DND-41 (cell line): ENCODE measurements at regions not wholly inside any gene's neighbourhood (a gene's known extent, or its start where the extent isn't known, plus 50 kb on each side); places are given as distances from the start of the nearest gene placed in this dataset.

Experiments
- EZH2 ChIP-seq: IDR thresholded peaks from 3 replicates; pipeline ENCODE4 v1.6.1; 2012; ENCODE audit warnings: borderline replicate concordance, low read depth, mild to moderate bottlenecking, moderate library complexity, low read length, inconsistent platforms; ENCODE audit not compliant: severe bottlenecking
- TF ChIP-seq, protein P1 (sequence below): IDR thresholded peaks from 2 replicates; pipeline ENCODE4 v1.5.1; 2012; ENCODE audit warnings: borderline replicate concordance, low read length, moderate library complexity, mild to moderate bottlenecking; ENCODE audit not compliant: poor library complexity, severe bottlenecking; ENCODE audit errors: extremely low read depth

DNA sequence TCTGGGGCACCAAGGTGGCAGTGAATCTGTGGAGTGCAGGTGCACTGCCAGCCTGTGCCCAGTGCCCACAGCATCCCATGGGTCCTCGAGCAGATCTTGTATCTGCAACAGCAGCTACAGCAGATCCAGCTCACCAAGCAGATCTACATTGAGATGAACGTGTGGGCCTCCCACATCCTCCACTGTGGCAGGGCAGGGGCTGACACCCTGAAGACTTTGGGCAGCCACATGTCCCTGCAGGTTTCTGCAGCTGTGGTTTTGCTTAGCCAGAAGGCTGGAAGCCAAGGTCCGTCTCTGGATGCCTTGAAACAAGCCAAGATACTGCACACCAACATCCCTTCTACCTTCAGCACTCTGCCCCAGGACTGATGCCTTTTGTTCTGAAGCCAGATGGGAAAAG lies 338.8 kb upstream of the OR4E1 start:
- TF ChIP-seq, protein P1, sequence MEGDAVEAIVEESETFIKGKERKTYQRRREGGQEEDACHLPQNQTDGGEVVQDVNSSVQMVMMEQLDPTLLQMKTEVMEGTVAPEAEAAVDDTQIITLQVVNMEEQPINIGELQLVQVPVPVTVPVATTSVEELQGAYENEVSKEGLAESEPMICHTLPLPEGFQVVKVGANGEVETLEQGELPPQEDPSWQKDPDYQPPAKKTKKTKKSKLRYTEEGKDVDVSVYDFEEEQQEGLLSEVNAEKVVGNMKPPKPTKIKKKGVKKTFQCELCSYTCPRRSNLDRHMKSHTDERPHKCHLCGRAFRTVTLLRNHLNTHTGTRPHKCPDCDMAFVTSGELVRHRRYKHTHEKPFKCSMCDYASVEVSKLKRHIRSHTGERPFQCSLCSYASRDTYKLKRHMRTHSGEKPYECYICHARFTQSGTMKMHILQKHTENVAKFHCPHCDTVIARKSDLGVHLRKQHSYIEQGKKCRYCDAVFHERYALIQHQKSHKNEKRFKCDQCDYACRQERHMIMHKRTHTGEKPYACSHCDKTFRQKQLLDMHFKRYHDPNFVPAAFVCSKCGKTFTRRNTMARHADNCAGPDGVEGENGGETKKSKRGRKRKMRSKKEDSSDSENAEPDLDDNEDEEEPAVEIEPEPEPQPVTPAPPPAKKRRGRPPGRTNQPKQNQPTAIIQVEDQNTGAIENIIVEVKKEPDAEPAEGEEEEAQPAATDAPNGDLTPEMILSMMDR: no peak
- TF ChIP-seq EZH2: no peak
